ENCODE measurements at regions not wholly inside any gene's neighbourhood (a gene's known extent, or its start where the extent isn't known, plus 50 kb on each side); places are given as distances from the start of the nearest gene placed in this dataset.

DNA sequence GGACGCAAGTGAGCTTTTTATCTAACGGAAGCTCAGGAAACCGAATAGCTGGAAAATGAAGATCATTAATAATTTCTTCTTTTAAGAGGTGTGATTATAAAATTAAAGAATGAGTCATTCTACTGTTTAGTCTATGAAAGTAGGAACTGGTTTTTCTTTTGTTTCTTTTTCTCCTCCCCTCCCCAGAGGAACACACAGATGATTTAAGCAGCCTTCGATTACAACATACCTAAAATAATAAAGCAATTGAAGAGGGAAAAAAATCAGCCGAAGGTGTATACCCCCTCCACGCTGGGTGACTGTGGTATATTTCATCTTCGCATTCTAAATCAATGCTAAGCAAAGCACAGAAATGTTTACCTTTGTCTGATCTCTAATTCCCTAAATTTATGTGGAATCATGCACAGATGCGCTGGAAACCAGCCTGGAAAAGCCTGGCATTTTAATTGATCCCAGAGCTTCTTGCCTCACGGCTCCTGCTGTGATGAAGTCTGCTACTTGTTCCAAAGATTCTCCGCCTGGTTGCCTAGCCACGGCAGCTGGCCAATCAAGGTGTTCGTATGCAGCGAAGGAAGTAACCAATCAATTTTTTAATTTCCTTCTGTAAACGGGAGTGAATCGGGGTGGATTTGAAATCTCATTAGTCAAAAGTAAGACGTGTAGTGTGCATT, 133.9 kb downstream of the FANCF start:
- DNase-seq (ENCODE audit: low read depth) = peak; percentile 1

DNA sequence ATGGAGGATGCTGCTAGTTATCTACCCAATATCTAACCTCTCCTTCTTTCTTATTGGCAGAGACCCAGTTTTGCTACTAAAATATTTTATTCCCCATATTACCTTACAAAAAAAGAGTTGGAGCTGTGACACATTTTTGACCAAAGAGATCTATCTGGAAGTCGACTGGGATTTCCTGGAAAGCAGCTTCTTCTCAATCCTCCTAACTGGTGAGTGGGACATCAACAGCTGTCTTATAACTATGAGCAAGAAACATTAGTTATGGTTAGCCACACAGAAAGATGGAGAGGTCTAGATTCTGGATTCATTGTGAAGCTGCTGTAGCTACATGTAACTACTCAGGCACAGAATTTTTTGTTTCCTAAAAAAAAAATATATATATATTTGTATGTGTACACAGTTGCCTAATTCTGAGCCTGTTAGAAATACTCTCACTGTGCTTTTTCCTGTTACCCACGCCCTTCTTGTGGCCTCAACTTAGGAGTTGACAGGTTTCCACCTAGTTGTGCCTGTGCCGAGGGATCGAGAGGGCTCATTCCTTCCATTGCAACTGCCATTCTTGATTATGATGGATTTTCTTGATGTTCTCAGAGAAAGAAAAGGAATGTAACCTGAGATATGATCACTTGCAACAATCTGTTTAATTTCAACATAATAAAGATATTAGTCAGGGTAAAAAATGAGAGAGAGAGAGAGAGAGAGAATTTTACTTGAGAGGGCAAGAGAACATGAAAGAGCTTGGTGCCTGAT, 142.0 kb downstream of the SLC17A6 start:
- no peak for DNase-seq (ENCODE audit: low read depth)

DNA sequence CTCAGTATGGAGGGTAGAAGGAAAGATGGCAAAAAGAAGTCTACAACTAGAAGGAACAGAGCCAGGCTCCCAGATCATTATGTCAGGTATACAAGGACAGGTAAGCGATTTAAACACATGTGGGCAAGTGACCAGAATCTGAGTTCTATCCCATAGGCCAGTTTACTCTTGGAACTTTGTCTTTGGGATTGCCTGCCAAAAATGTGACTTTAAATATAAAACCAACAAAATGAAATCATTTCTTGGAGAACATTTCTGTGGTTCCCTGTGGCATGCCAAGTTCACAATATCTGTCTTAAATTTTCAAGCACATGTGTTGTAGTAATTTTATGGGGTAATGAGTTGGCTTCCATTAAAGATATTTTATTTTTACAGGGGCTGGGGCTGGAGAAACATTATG, 141.0 kb downstream of the SLC17A6 start:
- DNase-seq (ENCODE audit: low read depth) = no peak

DNA sequence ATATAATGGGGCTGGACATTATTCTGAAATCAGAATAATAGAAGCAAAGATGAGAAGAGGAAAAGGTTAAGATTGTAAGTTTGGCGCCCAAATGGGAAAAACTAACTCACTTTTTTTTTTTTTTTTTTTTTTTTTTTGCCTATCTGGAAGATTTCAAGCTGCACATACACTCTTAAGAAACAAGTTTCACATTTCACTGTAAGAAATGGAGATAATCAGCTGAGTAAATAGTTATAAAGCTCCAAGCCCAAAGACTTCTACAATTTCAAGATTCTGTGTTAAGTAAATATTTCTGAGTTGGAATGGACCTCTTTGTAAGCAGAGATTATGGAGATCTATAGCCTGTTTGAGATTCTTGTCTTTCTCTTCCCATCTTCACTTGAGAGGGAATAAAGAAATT, 140.0 kb downstream of the SLC17A6 start:
- DNase-seq (ENCODE audit: low read depth) = no peak

DNA sequence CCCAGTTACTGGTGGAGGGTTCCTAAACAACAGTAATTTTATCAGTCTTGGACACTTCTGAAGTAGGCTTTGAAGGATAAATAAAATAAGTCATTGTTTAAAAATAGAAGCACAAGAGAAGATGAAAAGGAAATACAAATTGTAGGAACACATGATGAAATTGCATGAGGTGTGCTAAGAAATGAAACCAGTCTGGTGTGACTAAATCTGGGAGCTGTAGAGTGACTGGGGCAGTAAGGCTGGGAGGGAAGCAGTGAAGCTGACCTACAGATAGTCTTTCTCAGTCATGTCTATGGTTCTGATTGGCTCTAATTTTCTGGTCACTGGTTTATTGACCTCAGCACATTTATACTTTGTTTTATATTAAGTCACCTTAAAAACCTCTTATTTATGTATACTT, 139.1 kb downstream of the SLC17A6 start:
- DNase-seq (ENCODE audit: low read depth) = no peak

DNA sequence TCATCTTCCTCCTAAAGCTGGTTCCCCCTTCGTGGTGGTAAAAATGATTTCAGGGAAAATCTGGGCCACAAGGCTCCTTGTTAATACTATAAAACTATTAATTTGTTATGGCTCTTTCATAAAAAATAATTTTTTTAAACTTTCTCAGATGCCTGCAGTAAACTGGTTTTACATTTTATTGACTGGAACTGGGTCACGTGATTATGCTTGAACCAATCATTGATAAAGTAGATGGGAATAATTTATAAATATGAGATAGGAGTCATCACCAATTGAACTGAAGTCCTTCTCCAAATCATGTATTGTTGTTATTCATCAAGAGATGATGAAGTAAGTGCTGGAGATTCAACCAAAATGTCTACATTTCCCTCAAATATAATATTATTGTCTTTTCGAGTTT, 138.4 kb downstream of the SLC17A6 start:
- DNase-seq (ENCODE audit: low read depth) = no peak

DNA sequence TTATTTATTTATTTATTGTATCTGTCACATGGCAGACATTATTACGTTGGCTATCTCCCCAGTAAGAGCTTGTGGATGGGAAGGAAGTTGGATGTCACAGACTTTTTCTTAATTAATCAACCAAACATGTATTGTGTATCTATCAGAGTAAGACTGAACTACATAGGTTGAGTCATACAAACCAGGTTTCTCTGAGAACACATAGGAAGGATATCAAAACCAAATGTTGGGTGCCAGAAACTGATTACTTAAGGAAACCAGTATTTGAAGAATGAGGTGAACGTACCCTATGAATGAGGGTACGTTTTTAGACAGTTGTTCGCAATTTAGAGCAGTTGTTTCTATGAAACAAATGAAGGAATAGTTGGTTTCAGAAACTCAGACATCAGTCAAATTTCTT, 136.4 kb downstream of the SLC17A6 start:
- no peak for DNase-seq (ENCODE audit: low read depth)

DNA sequence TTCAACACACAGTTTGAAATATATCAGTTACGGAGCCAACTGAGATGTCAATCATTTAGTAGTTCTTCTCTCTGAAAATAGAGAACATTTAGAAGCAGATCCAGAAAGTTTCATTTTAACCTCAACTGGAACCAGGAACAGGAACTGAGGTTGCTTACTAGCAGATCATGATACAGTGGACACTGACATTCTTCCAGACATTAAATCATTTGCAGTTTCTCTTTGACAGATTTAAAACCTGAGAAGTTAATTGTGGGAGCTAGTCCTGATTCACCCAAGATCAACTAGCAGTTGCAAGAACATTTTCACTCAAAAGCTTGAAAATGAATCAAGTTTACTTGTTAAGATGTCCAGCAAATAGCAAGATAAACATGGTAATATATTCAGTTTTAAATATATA, 135.4 kb downstream of the SLC17A6 start:
- no peak for DNase-seq (ENCODE audit: low read depth)

DNA sequence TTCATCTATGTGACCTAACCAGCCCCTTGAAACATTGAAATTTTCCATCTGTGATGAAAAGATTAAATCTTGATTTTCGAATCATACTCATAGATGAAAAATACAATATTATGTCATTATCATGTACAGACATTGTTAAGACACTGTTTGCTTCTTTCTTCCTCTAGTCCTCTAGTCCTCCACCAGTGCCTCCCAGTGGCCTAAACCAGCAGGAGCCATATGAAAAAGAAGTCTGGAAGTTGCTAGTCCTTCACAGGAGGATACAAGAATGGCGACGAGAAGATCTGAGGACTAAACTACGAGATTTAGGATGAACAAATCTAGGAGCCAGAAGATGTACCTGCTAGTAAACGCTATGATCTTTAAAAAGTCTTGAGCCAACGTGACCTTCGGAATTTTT, 134.1 kb downstream of the SLC17A6 start:
- DNase-seq (ENCODE audit: low read depth) = no peak

DNA sequence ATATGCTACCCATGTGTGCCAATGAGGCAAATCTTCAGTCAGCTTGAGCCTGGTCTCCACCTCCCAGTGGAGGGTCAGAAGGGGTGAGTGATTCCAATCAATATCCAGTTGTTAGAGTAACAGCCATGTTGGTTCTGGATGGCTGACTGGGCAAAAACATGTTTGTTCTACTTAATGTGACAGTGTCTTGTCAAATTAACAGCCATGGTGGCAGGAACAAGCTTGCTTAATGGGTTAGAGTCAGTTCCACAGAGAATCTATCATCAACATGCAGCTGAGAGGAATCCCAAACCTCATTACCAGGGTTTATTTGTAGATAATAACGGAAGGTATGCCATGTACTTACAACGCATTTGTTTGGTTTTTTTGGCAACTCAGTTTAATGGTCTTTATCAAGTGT, 133.2 kb downstream of the SLC17A6 start:
- no peak for DNase-seq (ENCODE audit: low read depth)

DNA sequence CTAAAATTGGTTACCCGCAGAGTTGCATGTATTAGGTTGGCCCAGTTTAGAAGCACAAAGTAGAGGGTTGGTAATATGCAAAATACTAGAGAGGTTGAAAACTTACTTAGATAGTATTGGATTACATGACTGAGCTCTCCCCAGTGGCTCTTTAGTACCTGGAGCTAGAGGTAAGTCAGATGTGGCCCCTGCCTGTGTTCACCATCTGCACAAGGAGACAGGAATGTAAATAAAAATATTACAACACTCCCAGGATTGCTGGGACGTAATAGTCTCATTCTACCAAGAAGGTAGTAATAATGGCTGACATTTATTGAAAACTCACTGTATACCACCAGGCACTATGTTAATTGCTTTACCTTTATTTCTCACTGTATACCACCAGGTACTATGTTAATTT, 129.6 kb downstream of the SLC17A6 start:
- no peak for DNase-seq (ENCODE audit: low read depth)

DNA sequence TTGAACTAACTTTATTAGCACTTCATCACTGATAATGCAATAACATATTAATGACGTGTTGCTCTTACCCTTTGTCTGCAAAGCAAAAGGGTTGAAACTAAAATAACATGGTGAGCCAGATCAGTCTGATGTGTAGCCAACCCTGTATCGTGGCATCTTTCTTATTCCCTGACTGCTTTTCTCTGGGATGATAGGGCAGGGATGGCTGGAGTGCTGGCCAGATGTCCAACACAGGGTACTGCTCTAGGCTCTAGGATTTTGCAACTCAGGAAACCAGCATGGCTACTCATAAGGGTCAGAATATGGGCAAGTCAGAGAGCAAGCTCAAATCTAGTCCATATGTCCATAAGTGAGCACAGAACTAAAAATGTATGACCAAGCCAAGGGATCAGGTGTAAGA, 129.1 kb downstream of the SLC17A6 start:
- no peak for DNase-seq (ENCODE audit: low read depth)

DNA sequence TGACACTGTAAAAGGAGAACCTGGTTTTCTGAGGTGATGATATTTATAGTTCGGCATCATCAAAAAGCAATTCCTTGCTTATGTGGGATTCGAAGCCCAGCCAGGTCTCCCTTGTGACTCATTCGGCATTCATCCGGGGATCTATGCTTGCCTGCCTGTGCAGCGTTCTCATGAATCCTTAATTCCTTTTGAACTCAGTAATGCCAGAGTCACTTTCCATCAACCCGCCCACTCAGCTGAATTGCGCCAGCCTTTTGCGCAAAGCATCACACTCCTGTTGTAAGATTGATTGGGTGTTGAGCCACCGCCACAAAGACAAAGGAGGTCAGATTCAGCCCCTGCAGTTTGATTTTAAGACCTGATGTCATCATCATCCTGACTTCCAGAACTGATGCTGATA, 128.6 kb downstream of the SLC17A6 start:
- DNase-seq (ENCODE audit: low read depth) = no peak

DNA sequence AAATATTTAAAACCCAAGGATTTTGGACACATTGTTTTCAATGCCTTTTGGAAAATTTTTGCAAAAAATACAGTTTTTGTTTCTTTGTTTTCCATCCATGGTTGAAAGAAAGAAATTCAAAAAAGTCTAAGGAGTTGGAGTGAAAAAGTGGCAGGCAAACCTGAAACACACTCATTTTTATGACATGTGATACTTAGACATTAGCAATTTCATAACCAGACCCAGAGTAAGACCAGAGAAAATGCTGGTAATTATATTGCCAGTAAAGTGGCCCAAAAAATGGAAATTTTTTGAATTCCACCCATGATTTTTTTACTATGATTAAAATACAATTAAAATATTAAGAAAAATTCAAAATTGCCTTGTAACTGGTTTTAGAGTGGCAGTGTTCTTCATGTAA, 128.2 kb downstream of the SLC17A6 start:
- no peak for DNase-seq (ENCODE audit: low read depth)

DNA sequence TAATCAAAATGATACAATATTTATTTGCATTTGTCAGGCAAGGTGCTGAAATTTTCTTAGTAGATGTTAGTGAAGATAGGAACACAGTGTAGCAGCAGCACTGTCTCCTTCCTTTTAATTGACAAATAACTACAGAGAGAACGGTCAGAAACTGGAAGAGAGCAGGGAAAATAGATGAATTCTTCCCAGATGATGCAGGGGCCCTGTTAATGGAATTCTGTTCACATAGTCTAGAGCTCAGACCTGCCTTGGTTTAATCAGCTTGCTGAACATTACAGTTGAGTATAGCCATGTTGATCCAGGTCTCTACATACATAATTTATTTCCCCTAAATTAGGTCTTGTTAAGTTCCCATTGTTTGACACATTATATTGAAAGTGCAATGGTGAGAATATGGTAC, 127.4 kb downstream of the SLC17A6 start:
- DNase-seq (ENCODE audit: low read depth) = no peak

DNA sequence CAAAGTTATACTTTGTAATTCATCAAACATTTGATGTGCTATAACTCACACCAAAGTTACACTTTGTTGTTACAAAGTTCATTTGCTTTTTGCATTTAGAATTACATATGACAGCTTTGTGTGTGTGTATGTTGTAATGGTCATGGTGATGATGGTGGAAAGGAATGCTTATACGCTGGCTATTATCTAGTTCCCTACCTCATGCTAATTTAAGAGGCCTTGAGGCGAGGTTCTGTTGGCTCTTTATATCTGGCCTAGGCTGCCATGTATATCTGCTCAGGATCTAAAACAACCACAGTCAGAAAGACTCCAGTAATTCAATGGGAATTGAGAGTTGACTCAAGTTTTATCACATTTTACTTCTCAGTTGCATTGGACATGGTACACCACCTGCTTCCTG, 123.4 kb downstream of the SLC17A6 start:
- DNase-seq (ENCODE audit: low read depth) = no peak

DNA sequence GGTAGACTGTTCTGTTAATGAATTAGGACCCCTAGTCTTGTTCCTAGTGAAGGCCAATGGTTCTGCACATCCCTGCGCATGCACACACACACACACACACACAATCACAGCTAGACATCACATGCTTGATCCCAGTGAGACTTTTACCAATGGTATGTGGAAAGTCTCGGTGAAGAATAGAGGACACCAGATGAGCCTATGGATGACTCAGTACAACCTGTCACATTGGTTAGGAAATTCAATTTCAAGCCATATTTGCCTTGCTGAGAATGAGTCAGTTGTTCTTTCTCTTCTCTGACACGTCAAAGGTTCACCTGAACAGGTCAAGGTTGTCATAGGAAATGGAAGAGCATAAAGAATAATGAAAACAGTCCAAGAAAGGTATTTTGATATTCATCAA, 122.0 kb downstream of the SLC17A6 start:
- no peak for DNase-seq (ENCODE audit: low read depth)

DNA sequence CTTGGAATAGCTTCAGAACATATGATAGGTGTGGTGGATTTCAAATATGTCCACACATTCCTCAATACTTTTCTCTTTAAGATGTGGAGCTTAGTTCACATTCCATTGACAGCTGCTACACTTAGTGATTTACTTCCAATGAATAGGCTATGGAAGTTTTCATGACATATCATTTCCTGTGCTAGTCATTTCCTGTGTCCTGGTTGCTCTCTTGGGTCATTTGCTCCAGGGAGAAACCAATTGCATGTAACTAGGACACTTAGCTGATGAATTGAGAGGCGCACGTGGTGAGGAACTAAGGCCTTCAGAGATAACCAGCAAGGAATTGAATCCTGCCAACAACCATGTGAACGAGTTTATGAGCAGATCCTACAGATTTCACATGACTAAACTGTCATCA, 120.9 kb downstream of the SLC17A6 start:
- DNase-seq (ENCODE audit: low read depth) = peak; percentile 9

DNA sequence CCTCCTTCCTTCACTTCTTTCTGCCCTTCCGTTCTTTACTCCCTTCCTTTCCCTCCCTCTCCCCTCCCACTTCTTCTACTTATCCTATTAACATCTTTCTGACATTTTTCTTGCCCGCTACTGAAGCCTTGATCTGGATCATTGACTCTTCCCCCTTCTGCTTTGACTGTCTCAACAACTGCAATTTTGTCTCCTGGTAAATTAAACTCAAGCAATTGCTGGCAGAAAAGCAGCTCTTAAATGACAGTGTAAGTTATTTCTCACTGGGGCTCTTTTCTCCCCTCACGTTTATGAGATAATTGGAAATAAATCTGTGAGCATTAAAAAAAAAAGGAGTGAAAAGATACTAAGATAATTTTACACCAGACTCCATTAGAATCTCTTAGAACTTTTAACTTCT, 120.0 kb downstream of the SLC17A6 start:
- DNase-seq (ENCODE audit: low read depth) = no peak

DNA sequence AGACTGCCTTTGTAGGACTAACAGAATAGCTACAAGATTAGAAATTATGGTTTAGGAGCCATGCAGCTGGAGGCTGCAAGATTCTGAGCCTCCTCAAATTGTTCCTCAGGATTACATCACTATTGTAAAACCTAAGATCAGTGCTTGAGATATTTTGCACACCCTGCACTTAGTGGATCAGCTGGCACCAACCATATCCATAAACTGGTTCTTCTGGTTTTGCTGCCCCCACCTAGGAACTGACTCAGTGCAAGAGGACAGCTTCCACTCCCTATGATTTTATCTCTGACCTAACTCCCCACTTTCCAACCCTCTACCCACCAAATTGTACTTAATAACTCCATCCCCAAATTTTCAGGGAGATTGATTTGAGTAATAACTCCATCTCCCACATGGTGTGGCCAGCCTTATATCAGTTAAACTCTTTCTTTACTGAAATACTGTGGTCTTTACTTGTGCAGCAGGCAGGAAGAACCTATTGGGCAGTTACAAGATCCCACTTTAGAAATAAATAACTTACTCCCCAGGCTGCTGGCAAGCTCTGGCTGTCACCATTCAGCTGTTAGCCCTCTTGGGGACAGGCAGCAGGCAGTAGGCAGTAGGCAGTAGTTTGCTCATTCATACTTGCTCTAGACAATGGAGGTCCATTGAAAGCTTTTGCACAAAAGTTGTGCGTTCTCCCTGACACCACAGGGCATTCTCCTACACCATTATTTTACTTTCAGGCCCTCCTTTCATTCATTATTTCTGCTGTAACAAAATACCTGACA, 119.0 kb downstream of the SLC17A6 start:
- no peak for DNase-seq (ENCODE audit: low read depth)

DNA sequence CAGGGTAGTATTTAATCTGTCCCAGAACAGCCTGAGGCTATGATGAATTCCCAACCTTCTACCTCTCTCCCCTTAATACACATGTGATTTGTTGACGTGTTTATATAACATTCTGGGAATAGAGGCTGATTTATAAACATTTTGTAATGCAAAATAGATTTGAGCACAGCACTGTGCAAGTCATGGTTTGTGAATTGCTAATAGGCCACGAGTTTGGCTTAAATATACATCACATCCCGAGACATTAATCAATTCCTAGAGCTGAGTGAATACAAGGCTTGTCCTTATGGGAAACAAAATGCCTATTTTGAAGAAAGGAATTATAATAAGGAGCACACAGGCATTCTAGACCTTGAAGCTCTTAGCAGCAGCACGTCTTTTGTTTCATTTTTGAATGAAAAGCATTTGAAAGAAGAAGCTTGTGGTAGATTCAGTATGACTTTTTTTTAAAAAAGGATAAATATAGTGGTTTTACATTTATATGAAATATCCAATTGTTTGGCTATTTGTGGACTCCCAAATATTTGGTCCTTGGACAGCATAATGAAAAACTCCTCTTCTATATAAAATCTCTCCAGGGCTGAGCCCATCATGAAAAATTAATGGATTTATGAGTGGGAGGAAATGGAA, 116.4 kb downstream of the SLC17A6 start:
- no peak for DNase-seq (ENCODE audit: low read depth)

DNA sequence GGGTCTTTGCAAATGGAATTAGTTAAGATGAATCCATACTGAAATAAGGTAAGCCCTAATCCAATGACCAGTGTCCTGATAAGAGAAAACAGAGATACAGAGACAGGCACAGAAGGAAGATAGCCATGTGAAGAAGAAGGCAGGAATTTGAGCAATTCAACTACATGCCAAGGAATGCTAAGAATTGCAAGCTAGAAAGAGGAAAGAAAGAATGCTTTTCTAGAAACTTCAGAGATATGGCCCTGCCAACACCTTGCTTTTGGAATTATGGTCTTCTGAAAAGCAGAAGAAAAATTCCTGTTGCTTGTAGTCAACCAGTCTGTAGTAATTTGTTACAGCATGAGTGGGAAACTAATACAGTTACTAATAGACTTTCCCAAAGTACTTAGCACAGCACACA, 111.3 kb downstream of the SLC17A6 start:
- DNase-seq (ENCODE audit: low read depth) = no peak

DNA sequence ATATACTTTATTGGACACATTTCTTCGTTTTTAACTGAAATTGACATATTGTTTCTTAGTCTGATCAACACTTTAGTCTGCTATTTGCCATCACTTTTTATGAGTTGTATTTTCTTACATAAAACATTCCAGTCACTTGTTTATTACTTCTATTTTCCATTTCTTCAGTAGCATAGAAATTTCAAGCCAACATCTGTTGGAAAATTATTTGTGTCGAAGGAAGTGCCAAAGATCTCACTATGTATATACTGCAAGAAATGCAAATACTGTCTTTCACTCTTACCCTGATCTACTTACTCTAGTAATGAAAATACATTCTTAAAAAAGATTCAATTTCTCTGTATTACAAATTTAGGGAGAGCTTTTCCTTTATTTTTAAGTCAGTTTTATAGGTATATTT, 105.9 kb downstream of the SLC17A6 start:
- no peak for DNase-seq (ENCODE audit: low read depth)
